GM12878 (cell line): ENCODE measurements at regions not wholly inside any gene's neighbourhood (a gene's known extent, or its start where the extent isn't known, plus 50 kb on each side); places are given as distances from the start of the nearest gene placed in this dataset.

Experiments used
- ATAC-seq: fragments of 200-7000 bp; cut with Tn5 transposase; 3 replicates; pipeline ENCODE4 v1.9.1; 2020; ENCODE audit warnings: mild to moderate bottlenecking, moderate library complexity
- BruUV-seq: library from RNA; stranded (reverse); fragments of 400-500 nt; replicated peaks from 2 replicates; lab custom pipeline; 2021; lab: Mats Ljungman, UMichigan
- CTCF ChIA-PET: fragments of 300-600 bp; sonication (Branson Sonifier 250); formaldehyde crosslinking; extraction: SDS; loops from one replicate; lab custom pipeline; 2021; ENCODE audit warnings: inconsistent platforms; lab: Yijun Ruan, JAX
- POLR2A ChIA-PET: fragments of 350-600 bp; formaldehyde crosslinking; extraction: SDS; loops from one replicate; lab custom pipeline; 2021; ENCODE audit warnings: inconsistent platforms; lab: Charles Lee
- RAD21 ChIA-PET: fragments of 300-600 bp; sonication (Branson Sonifier 250); formaldehyde crosslinking; loops from one replicate; lab custom pipeline; 2023; ENCODE audit warnings: antibody characterized with exemption; ENCODE audit not compliant: unreplicated experiment; lab: Charles Lee
- SMC1A ChIA-PET: fragments of 300-600 bp; sonication (Branson Sonifier 250); formaldehyde crosslinking; loops from one replicate; lab custom pipeline; 2023; ENCODE audit not compliant: unreplicated experiment, uncharacterized antibody; lab: Charles Lee
- DNase-seq: peaks from one replicate; pipeline ENCODE4 v3.0.0-alpha.2; 2011; ENCODE audit warnings: low read depth, low spot score
- FAIRE-seq: peaks from 3 replicates; lab custom pipeline; 2011; peaks lifted over from hg19 to GRCh38; lab: Jason Lieb, UNC
- H2AFZ ChIP-seq: 2 replicates; pipeline ENCODE4 v1.6.0; 2011; ENCODE audit warnings: low read depth, low read length, control low read depth; ENCODE audit not compliant: control insufficient read depth
- H3K27ac ChIP-seq: 2 replicates; pipeline ENCODE4 v1.5.1; 2011; ENCODE audit warnings: control low read depth; ENCODE audit not compliant: control insufficient read depth, insufficient read depth
- H3K27me3 ChIP-seq, 2 experiments: replicated peaks in 1 of 2; 2 replicates each; pipeline versions ENCODE4 v1.6.0 to v1.6.1; 2011; ENCODE audit warnings: low read length in 1 of 2; ENCODE audit not compliant: control insufficient read depth in 2 of 2, insufficient read depth in 2 of 2
- H3K36me3 ChIP-seq, 2 experiments: 2 replicates each; pipeline ENCODE4 v1.5.1; 2011; ENCODE audit warnings: low read length in 1 of 2; ENCODE audit not compliant: control insufficient read depth in 2 of 2, insufficient read depth in 2 of 2
- H3K4me1 ChIP-seq: 2 replicates; pipeline ENCODE4 v1.6.1; 2011; ENCODE audit warnings: mild to moderate bottlenecking, low read length, moderate library complexity, mixed read lengths; ENCODE audit not compliant: control insufficient read depth, insufficient read depth
- H3K4me2 ChIP-seq: 2 replicates; pipeline ENCODE4 v1.6.0; 2011; ENCODE audit warnings: control low read depth; ENCODE audit not compliant: control insufficient read depth, insufficient read depth
- H3K4me3 ChIP-seq: fragments of 200-600 bp; sonication (generic); 2 replicates; pipeline ENCODE4 v1.5.1; 2016
- H3K79me2 ChIP-seq: 2 replicates; pipeline ENCODE4 v1.6.0; 2011; ENCODE audit warnings: low read length; ENCODE audit not compliant: control insufficient read depth, insufficient read depth
- H3K9ac ChIP-seq: 2 replicates; pipeline ENCODE4 v1.8.0; 2011; ENCODE audit warnings: low read length, control low read depth, mixed read lengths; ENCODE audit not compliant: control insufficient read depth, insufficient read depth
- H3K9me3 ChIP-seq: replicated peaks from 3 replicates; pipeline ENCODE4 v1.5.1; 2011; ENCODE audit warnings: mild to moderate bottlenecking, low read length; ENCODE audit not compliant: control insufficient read depth, insufficient read depth
- H4K20me1 ChIP-seq: 2 replicates; pipeline ENCODE4 v1.6.0; 2011; ENCODE audit not compliant: control insufficient read depth, insufficient read depth
- BMI1 ChIP-seq: fragments of 450-650 bp; IDR thresholded peaks from 2 replicates; pipeline ENCODE4 v1.6.1; 2016; ENCODE audit warnings: mild to moderate bottlenecking, moderate library complexity, borderline replicate concordance
- CTCF ChIP-seq, 3 experiments: IDR thresholded peaks in 2 of 3; conservative IDR thresholded peaks in 1 of 3; 2 replicates each; pipeline ENCODE4 v1.5.1; 2011; ENCODE audit warnings: low read depth in 3 of 3, low read length in 3 of 3, mild to moderate bottlenecking in 3 of 3, control low read depth in 2 of 3, moderate library complexity in 2 of 3, inconsistent platforms in 1 of 3, mixed read lengths in 1 of 3; ENCODE audit not compliant: control insufficient read depth in 2 of 3, insufficient read depth in 1 of 3; ENCODE audit errors: extremely low read depth in 1 of 3
- EZH2 ChIP-seq: IDR thresholded peaks from 2 replicates; pipeline ENCODE4 v1.6.1; 2012; ENCODE audit warnings: low read depth, mild to moderate bottlenecking, control low read depth, inconsistent platforms, low read length, borderline replicate concordance; ENCODE audit not compliant: control insufficient read depth
- HCFC1 ChIP-seq: fragments of 150-350 bp; IDR thresholded peaks from 2 replicates; pipeline ENCODE4 v1.6.1; 2014; ENCODE audit warnings: low read length
- MEF2A ChIP-seq: IDR thresholded peaks from 2 replicates; pipeline ENCODE4 v1.6.1; 2011; ENCODE audit warnings: low read depth, mild to moderate bottlenecking, low read length, moderate library complexity; ENCODE audit not compliant: insufficient read depth
- RB1 ChIP-seq: fragments of 450-650 bp; formaldehyde crosslinking; IDR thresholded peaks from 2 replicates; pipeline ENCODE4 v1.6.1; 2017; ENCODE audit warnings: mild to moderate bottlenecking, borderline replicate concordance
- RBBP5 ChIP-seq: fragments of 200-600 bp; sonication (generic); conservative IDR thresholded peaks from 2 replicates; pipeline ENCODE4 v1.6.1; 2016
- REST ChIP-seq: IDR thresholded peaks from 2 replicates; pipeline ENCODE4 v1.6.1; 2012; ENCODE audit warnings: mild to moderate bottlenecking, low read depth, low read length
- SP1 ChIP-seq: IDR thresholded peaks from one replicate; pipeline ENCODE4 v1.6.1; 2011; ENCODE audit warnings: low read depth, low read length
- SUZ12 ChIP-seq: fragments of 200-600 bp; sonication (generic); IDR thresholded peaks from one replicate; pipeline ENCODE4 v1.6.1; 2018; ENCODE audit warnings: antibody characterized with exemption, mild to moderate bottlenecking; ENCODE audit not compliant: unreplicated experiment
- USF2 ChIP-seq: IDR thresholded peaks from 2 replicates; pipeline ENCODE4 v1.6.1; 2011; ENCODE audit warnings: low read depth, low read length, improper control_type of control experiment, borderline replicate concordance
- ZBTB11 ChIP-seq: fragments of 450-650 bp; formaldehyde crosslinking; IDR thresholded peaks from 2 replicates; pipeline ENCODE4 v1.5.0; 2022; ENCODE audit warnings: mild to moderate bottlenecking, missing genetic modification characterization
- WGBS: methylation state at CpG from one replicate; pipeline ENCODE4 v1.1.6; 2016; ENCODE audit warnings: low lambda C conversion rate; ENCODE audit not compliant: insufficient replicate concordance, insufficient coverage; ENCODE audit errors: missing lambda C conversion rate; 5-methylcytosine and 5-hydroxymethylcytosine counted together
- in situ Hi-C: fragments of 300-500 bp; cut with MboI; formaldehyde crosslinking; loops from 9 replicates; pipeline ENCODE4 v1.14.3; 2018; ENCODE audit warnings: mixed read lengths
- intact Hi-C: fragments of 100-400 bp; cut with micrococcal nuclease; formaldehyde crosslinking; loops from one replicate; pipeline ENCODE4 v1.14.2; 2022; ENCODE audit not compliant: unreplicated experiment
- TF ChIP-seq, protein P1 (sequence below): fragments of 450-650 bp; IDR thresholded peaks from 2 replicates; pipeline ENCODE4 v1.6.1; 2017; ENCODE audit warnings: low read depth, mild to moderate bottlenecking, moderate library complexity

DNA sequence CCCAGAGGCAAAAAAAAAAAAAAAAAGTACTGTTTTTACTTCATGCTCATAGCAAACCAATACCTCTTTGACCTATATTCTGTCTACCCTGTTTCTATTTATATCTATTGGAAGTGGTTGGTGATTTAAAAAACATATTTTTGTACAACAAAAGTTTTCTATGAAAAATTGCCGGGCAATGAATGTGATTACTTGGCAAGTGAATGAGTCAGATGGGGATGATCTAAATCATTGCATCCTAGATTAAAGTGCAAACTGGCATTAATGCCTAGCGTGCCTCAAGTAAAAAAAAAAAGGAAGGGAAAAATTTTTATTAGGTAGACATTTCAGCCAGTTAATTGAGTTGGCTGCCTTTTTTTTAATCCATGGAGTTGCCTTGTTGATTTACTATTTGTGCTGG is 500.6 kb downstream of the KCTD12 start:
- RAD21 ChIA-PET = no interaction called here
- Histone ChIP-seq H3K27me3 (no peaks in the 10 kb centered on the region), H3K4me3 (no peak overlapping the region), H2AFZ (no peak overlapping the region), H3K9me3 (no peaks in the 10 kb centered on the region), H3K4me1 (no peaks in the 10 kb centered on the region), H3K9ac (no peak overlapping the region), H3K36me3 (no peaks in the 10 kb centered on the region), H3K27ac (no peak overlapping the region), H3K4me2 (no peak overlapping the region), H4K20me1 (no peaks in the 10 kb centered on the region), H3K79me2 (no peaks in the 10 kb centered on the region)
- CTCF ChIA-PET = interaction anchor here (0.7 kb wide), 1 partner anchor 50 kb away, joined by 3 read pairs; no protein-coding TSS in a partner anchor
- no peak for DNase-seq
- no peak for ATAC-seq
- WGBS = 28% methylated on average over 2 of the region's 2 CpGs
- no peak for FAIRE-seq
- in situ Hi-C loops = no loop called here
- SMC1A ChIA-PET = no interaction called here
- intact Hi-C loops = no loop called here
- POLR2A ChIA-PET = no interaction called here
- no TSS peak for BruUV-seq
- TF ChIP-seq BMI1 (no peak), HCFC1 (no peak), SUZ12 (no peak), RB1 (no peak), REST (no peak), EZH2 (no peak), MEF2A (no peak), RBBP5 (no peak), SP1 (no peak), USF2 (no peak), ZBTB11 (no peak), CTCF (IDR thresholded peaks at IDR 0.05 in 2 of 3, conservative IDR thresholded peaks at IDR 0.05 in 1 of 3; ENCODE audit: control insufficient read depth in 2 of 3, extremely low read depth in 1 of 3, insufficient read depth in 1 of 3, low read depth in 3 of 3, low read length in 3 of 3) (no peak)
- TF ChIP-seq, protein P1, sequence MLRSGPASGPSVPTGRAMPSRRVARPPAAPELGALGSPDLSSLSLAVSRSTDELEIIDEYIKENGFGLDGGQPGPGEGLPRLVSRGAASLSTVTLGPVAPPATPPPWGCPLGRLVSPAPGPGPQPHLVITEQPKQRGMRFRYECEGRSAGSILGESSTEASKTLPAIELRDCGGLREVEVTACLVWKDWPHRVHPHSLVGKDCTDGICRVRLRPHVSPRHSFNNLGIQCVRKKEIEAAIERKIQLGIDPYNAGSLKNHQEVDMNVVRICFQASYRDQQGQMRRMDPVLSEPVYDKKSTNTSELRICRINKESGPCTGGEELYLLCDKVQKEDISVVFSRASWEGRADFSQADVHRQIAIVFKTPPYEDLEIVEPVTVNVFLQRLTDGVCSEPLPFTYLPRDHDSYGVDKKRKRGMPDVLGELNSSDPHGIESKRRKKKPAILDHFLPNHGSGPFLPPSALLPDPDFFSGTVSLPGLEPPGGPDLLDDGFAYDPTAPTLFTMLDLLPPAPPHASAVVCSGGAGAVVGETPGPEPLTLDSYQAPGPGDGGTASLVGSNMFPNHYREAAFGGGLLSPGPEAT = no peak
